ENCODE measurements at regions not wholly inside any gene's neighbourhood (a gene's known extent, or its start where the extent isn't known, plus 50 kb on each side); places are given as distances from the start of the nearest gene placed in this dataset.

- no peak for TF ChIP-seq CTCF (IDR thresholded peaks at IDR 0.05; ENCODE audit: low read depth, low read length)
- no peak for DNase-seq (ENCODE audit: extremely low read depth, low read depth)
Observed at GRCh38 chr2:120622886-120623753, 112.5 kb upstream of the GLI2 start.

GRCh38 chr2:120624061-120624737, 111.5 kb upstream of the GLI2 start:
- TF ChIP-seq CTCF (IDR thresholded peaks at IDR 0.05; ENCODE audit: low read depth, low read length) = no peak
- DNase-seq (ENCODE audit: extremely low read depth, low read depth) = no peak

- TF ChIP-seq CTCF (IDR thresholded peaks at IDR 0.05; ENCODE audit: low read depth, low read length) = no peak
- no peak for DNase-seq (ENCODE audit: extremely low read depth, low read depth)
Observed at GRCh38 chr2:120624738-120625446, 110.8 kb upstream of the GLI2 start.

- DNase-seq (ENCODE audit: extremely low read depth, low read depth) = no peak
Observed at GRCh38 chr2:120625865-120626560, 109.7 kb upstream of the GLI2 start.

GRCh38 chr2:120626566-120626965, 109.1 kb upstream of the GLI2 start:
- TF ChIP-seq CTCF (IDR thresholded peaks at IDR 0.05; ENCODE audit: low read depth, low read length) = no peak
- DNase-seq (ENCODE audit: extremely low read depth, low read depth) = no peak

More at GRCh38 chr2:120625865-120626560, 109.7 kb upstream of the GLI2 start:
- no peak for TF ChIP-seq CTCF (IDR thresholded peaks at IDR 0.05; ENCODE audit: low read depth, low read length)

- no peak for DNase-seq (ENCODE audit: extremely low read depth, low read depth)
- TF ChIP-seq CTCF (IDR thresholded peaks at IDR 0.05; ENCODE audit: low read depth, low read length) = no peak
Observed at GRCh38 chr2:120628248-120628647, 107.4 kb upstream of the GLI2 start.

All from AG09319 (cell line).